Neural crest cell (in vitro differentiated cells): ENCODE measurements at regions not wholly inside any gene's neighbourhood (a gene's known extent, or its start where the extent isn't known, plus 50 kb on each side); places are given as distances from the start of the nearest gene placed in this dataset.

Source experiments
- DNase-seq: peaks from one replicate; pipeline ENCODE4 v3.0.0; 2021; ENCODE audit warnings: low read depth, mixed read lengths, low spot score
- H3K27ac Mint-ChIP-seq: one replicate; pipeline ENCODE4 v1.8.0; 2021; ENCODE audit warnings: mild to moderate bottlenecking, mixed read lengths; ENCODE audit not compliant: unreplicated experiment
- H3K27me3 Mint-ChIP-seq: 2 replicates; pipeline ENCODE4 v1.8.0; 2021; ENCODE audit warnings: low read depth, mild to moderate bottlenecking, mixed read lengths
- H3K36me3 Mint-ChIP-seq: 2 replicates; pipeline ENCODE4 v1.8.0; 2021; ENCODE audit warnings: low read depth, mild to moderate bottlenecking, mixed read lengths
- H3K4me1 Mint-ChIP-seq: 2 replicates; pipeline ENCODE4 v1.8.0; 2021; ENCODE audit warnings: mixed read lengths
- H3K4me3 Mint-ChIP-seq: one replicate; pipeline ENCODE4 v1.8.0; 2021; ENCODE audit warnings: mild to moderate bottlenecking, mixed read lengths
- H3K9me3 Mint-ChIP-seq: 2 replicates; pipeline ENCODE4 v1.8.0; 2021; ENCODE audit warnings: mixed read lengths
- TF ChIP-seq, protein P1 (sequence below): fragments of 200-600 bp; sonication (generic); conservative IDR thresholded peaks from 2 replicates; pipeline ENCODE4 v1.5.0; 2021; ENCODE audit warnings: antibody characterized with exemption, mild to moderate bottlenecking

DNA sequence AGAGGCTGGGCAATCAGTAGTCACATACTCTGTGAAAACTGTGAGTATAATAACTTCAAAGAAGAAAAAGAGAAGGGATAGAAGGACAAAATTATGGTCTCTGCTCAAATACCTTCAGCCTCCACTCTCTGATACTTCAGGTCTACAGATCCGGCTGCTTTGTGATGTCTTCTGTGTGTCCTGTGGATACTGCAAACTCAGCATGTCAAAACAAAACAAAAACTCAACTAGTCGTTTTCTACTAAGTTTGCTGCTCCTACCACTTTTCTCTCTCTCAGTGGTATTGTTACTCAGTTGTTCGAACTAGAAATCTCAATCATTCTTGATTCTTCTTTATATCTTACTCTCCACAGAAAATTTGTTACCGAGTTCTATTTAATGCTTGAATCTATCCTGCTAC, 202.4 kb upstream of the ANK2 start:
- H3K9me3 Mint-ChIP-seq: peaks cover 3% of the 10 kb centered on the region
- TF ChIP-seq, protein P1, sequence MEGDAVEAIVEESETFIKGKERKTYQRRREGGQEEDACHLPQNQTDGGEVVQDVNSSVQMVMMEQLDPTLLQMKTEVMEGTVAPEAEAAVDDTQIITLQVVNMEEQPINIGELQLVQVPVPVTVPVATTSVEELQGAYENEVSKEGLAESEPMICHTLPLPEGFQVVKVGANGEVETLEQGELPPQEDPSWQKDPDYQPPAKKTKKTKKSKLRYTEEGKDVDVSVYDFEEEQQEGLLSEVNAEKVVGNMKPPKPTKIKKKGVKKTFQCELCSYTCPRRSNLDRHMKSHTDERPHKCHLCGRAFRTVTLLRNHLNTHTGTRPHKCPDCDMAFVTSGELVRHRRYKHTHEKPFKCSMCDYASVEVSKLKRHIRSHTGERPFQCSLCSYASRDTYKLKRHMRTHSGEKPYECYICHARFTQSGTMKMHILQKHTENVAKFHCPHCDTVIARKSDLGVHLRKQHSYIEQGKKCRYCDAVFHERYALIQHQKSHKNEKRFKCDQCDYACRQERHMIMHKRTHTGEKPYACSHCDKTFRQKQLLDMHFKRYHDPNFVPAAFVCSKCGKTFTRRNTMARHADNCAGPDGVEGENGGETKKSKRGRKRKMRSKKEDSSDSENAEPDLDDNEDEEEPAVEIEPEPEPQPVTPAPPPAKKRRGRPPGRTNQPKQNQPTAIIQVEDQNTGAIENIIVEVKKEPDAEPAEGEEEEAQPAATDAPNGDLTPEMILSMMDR: no peak
- H3K4me3 Mint-ChIP-seq: no peak overlapping the region
- H3K4me1 Mint-ChIP-seq: peaks cover 3% of the 10 kb centered on the region
- H3K27me3 Mint-ChIP-seq: no peaks in the 10 kb centered on the region
- DNase-seq: no peak
- H3K27ac Mint-ChIP-seq: no peak overlapping the region
- H3K36me3 Mint-ChIP-seq: peaks cover 3% of the 10 kb centered on the region

DNA sequence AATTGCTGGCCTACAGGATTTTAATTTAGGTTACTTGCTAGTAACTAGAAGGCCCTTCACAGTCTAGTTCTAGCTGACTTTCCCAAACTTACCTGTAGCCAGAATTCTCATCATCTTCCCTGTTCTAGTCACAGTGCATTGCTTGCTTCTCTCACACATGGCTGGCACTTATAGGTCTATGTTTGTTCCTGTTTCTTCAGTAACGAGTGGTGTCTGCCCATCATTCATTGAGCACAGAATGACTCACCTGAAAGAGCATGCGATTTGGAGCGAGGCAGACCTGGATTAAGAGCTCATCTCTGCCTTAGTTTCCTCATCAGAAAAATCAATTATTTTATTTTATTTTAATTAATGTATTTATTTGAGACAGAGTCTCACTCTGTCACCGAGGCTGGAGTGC, 201.7 kb upstream of the ANK2 start:
- no peak for DNase-seq
- H3K4me1 Mint-ChIP-seq: peaks cover 3% of the 10 kb centered on the region
- no peaks in the 10 kb centered on the region for H3K27me3 Mint-ChIP-seq
- TF ChIP-seq, protein P1: no peak
- H3K27ac Mint-ChIP-seq: no peak overlapping the region
- H3K9me3 Mint-ChIP-seq: peaks cover 3% of the 10 kb centered on the region
- H3K4me3 Mint-ChIP-seq: no peak overlapping the region
- peaks cover 3% of the 10 kb centered on the region for H3K36me3 Mint-ChIP-seq

GRCh38 chr4:112848911-112849310, 200.5 kb upstream of the ANK2 start:
- Mint-ChIP-seq H3K4me1 (peaks cover 6% of the 10 kb centered on the region), H3K9me3 (peaks cover 3% of the 10 kb centered on the region), H3K27ac (no peak overlapping the region), H3K4me3 (no peak overlapping the region), H3K27me3 (no peaks in the 10 kb centered on the region), H3K36me3 (peaks cover 3% of the 10 kb centered on the region)
- DNase-seq: no peak
- TF ChIP-seq, protein P1: no peak

- Mint-ChIP-seq H3K27ac (no peak overlapping the region), H3K36me3 (peaks cover 3% of the 10 kb centered on the region), H3K9me3 (peaks cover 3% of the 10 kb centered on the region), H3K4me3 (no peak overlapping the region), H3K27me3 (no peaks in the 10 kb centered on the region), H3K4me1 (peaks cover 19% of the 10 kb centered on the region)
- TF ChIP-seq, protein P1: no peak
- DNase-seq: no peak
These were observed 196.9 kb upstream of the ANK2 start for GRCh38 chr4:112852601-112853000.

GRCh38 chr4:112853662-112854256, 195.7 kb upstream of the ANK2 start:
- peak overlapping the region; percentile 63 for H3K27ac Mint-ChIP-seq
- no peak overlapping the region for H3K4me3 Mint-ChIP-seq
- TF ChIP-seq, protein P1: peak; percentile 58
- peaks cover 3% of the 10 kb centered on the region for H3K9me3 Mint-ChIP-seq
- peaks cover 3% of the 10 kb centered on the region for H3K36me3 Mint-ChIP-seq
- peaks cover 22% of the 10 kb centered on the region for H3K4me1 Mint-ChIP-seq
- no peak for DNase-seq
- H3K27me3 Mint-ChIP-seq: no peaks in the 10 kb centered on the region

DNA sequence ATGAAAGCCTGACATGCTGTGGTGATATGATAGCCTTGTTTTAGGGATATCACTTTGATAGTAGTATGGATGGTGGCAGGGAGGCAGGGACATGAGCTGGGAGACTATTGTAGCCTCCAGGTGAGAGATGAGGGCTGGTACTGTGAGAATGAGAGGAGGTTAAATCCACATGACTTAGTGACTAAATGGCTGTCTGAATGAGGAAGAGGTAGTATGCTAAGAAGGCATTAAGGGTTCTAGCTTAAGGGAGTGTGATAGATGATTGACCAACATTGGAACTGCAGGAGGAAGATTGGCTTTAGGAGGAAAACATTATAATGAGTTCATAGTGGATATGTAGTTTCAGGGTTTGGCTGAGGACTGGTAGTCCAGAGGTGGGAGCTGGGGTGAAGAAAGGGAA, 195.0 kb upstream of the ANK2 start:
- Mint-ChIP-seq H3K4me1 (peaks cover 29% of the 10 kb centered on the region), H3K9me3 (peaks cover 3% of the 10 kb centered on the region), H3K27ac (peak overlapping the region; percentile 82), H3K36me3 (peaks cover 3% of the 10 kb centered on the region), H3K4me3 (no peak overlapping the region), H3K27me3 (no peaks in the 10 kb centered on the region)
- TF ChIP-seq, protein P1: no peak
- DNase-seq: no peak
